ENCODE measurements at regions not wholly inside any gene's neighbourhood (a gene's known extent, or its start where the extent isn't known, plus 50 kb on each side); places are given as distances from the start of the nearest gene placed in this dataset.

GRCh38 chr1:105700723-105701122, 1355.8 kb upstream of the PRMT6 start:
- FAIRE-seq, result no peak
- Histone ChIP-seq H3K9me1 (replicated peaks; ENCODE audit: control insufficient read depth, extremely low read depth, insufficient read depth, low read length) (no peaks in the 10 kb centered on the region), H3K27me3 (ENCODE audit: control insufficient read depth in 2 of 2, insufficient read depth in 2 of 2, low read length in 2 of 2) (no peaks in the 10 kb centered on the region), H3K9me3 (replicated peaks; ENCODE audit: control insufficient read depth, insufficient read depth, low read length) (no peaks in the 10 kb centered on the region), H3K27ac (ENCODE audit: insufficient read depth, low read depth, low read length) (no peak overlapping the region), H3K4me1 (ENCODE audit: control insufficient read depth, extremely low read depth, insufficient read depth, low read length) (no peaks in the 10 kb centered on the region), H3K36me3 (ENCODE audit: control insufficient read depth in 2 of 2, extremely low read depth in 1 of 2, insufficient read depth in 2 of 2, low read length in 2 of 2) (no peaks in the 10 kb centered on the region), H3K9ac (replicated peaks; ENCODE audit: extremely low read depth, insufficient read depth, low read length) (no peak overlapping the region), H3K4me2 (ENCODE audit: insufficient read depth, low read length) (no peak overlapping the region), H3K79me2 (ENCODE audit: control insufficient read depth, insufficient read depth, low read length) (no peaks in the 10 kb centered on the region), H3K4me3 (replicated peaks in 1 of 3; ENCODE audit: insufficient read depth in 1 of 3, low read depth in 1 of 3, low read length in 3 of 3) (no peak overlapping the region), H2AFZ (ENCODE audit: low read depth, low read length) (no peak overlapping the region), H4K20me1 (replicated peaks; ENCODE audit: control insufficient read depth, extremely low read depth, insufficient read depth, low read length) (no peaks in the 10 kb centered on the region)
- TF ChIP-seq MAX (IDR thresholded peaks at IDR 0.05; ENCODE audit: insufficient read depth, insufficient read length) (no peak), EZH2 (IDR thresholded peaks at IDR 0.05; ENCODE audit: borderline replicate concordance, low read depth, low read length, severe bottlenecking) (no peak), POLR2A (IDR thresholded peaks at IDR 0.05; ENCODE audit: low read depth, low read length) (no peak), POLR2AphosphoS5 (IDR thresholded peaks at IDR 0.05; ENCODE audit: insufficient read depth, low read depth, low read length) (no peak), MYC (IDR thresholded peaks at IDR 0.05; ENCODE audit: low read depth, low read length) (no peak), GATA2 (IDR thresholded peaks at IDR 0.05; ENCODE audit: insufficient read depth, insufficient read length, low read depth, low read length) (no peak)
- no peak for DNase-seq (ENCODE audit: low read depth, low spot score)
- dilution Hi-C loops (cut with MboI; ENCODE audit: extremely low pct_ligation_motif_present, low sequenced_read_pairs) (no loop called here), intact Hi-C loops (cut with micrococcal nuclease) (no loop called here)
- POLR2A ChIA-PET, result no interaction called here
- CTCF ChIA-PET, result no interaction called here
- no TSS peak for BruUV-seq (replicated peaks)

- POLR2A ChIA-PET, result no interaction called here
- dilution Hi-C loops (cut with MboI; ENCODE audit: extremely low pct_ligation_motif_present, low sequenced_read_pairs), result no loop called here
Observed at GRCh38 chr1:105724286-105724685, 1332.2 kb upstream of the PRMT6 start.

More at GRCh38 chr1:105724286-105724685, 1332.2 kb upstream of the PRMT6 start:
- H3K4me3 ChIP-seq (replicated peaks in 1 of 3; ENCODE audit: insufficient read depth in 1 of 3, low read depth in 1 of 3, low read length in 3 of 3), result no peak overlapping the region
- intact Hi-C loops (cut with micrococcal nuclease), result no loop called here
- H3K9me1 ChIP-seq (replicated peaks; ENCODE audit: control insufficient read depth, extremely low read depth, insufficient read depth, low read length), result no peaks in the 10 kb centered on the region
- no peaks in the 10 kb centered on the region for H3K36me3 ChIP-seq (ENCODE audit: control insufficient read depth in 2 of 2, extremely low read depth in 1 of 2, insufficient read depth in 2 of 2, low read length in 2 of 2)
- TF ChIP-seq POLR2AphosphoS5 (IDR thresholded peaks at IDR 0.05; ENCODE audit: insufficient read depth, low read depth, low read length), result no peak
- no peak for TF ChIP-seq POLR2A (IDR thresholded peaks at IDR 0.05; ENCODE audit: low read depth, low read length)
- TF ChIP-seq EZH2 (IDR thresholded peaks at IDR 0.05; ENCODE audit: borderline replicate concordance, low read depth, low read length, severe bottlenecking), result no peak
- TF ChIP-seq MYC (IDR thresholded peaks at IDR 0.05; ENCODE audit: low read depth, low read length), result no peak
- no peak for TF ChIP-seq FOS (IDR thresholded peaks at IDR 0.05; ENCODE audit: borderline replicate concordance, insufficient read depth, low read length)
- TF ChIP-seq MAX (IDR thresholded peaks at IDR 0.05; ENCODE audit: insufficient read depth, insufficient read length), result no peak
- TF ChIP-seq GATA2 (IDR thresholded peaks at IDR 0.05; ENCODE audit: insufficient read depth, insufficient read length, low read depth, low read length), result no peak
- no peak for TF ChIP-seq JUN (IDR thresholded peaks at IDR 0.05; ENCODE audit: borderline replicate concordance, insufficient read depth, insufficient read length, low read depth)
- TF ChIP-seq CTCF (IDR thresholded peaks at IDR 0.05; ENCODE audit: extremely low read depth in 1 of 2, insufficient read depth in 1 of 2, low read depth in 1 of 2, low read length in 2 of 2), result no peak
- no peaks in the 10 kb centered on the region for H3K79me2 ChIP-seq (ENCODE audit: control insufficient read depth, insufficient read depth, low read length)
- no peaks in the 10 kb centered on the region for H4K20me1 ChIP-seq (replicated peaks; ENCODE audit: control insufficient read depth, extremely low read depth, insufficient read depth, low read length)
- H3K27ac ChIP-seq (ENCODE audit: insufficient read depth, low read depth, low read length), result no peak overlapping the region
- no peaks in the 10 kb centered on the region for H3K4me1 ChIP-seq (ENCODE audit: control insufficient read depth, extremely low read depth, insufficient read depth, low read length)
- H3K9me3 ChIP-seq (replicated peaks; ENCODE audit: control insufficient read depth, insufficient read depth, low read length), result peaks cover 2% of the 10 kb centered on the region
- FAIRE-seq (no peak), DNase-seq (ENCODE audit: low read depth, low spot score) (no peak)
- CTCF ChIA-PET, result interaction anchor here (0.9 kb wide), 1 partner anchor 19 kb away, joined by 3 read pairs; no protein-coding TSS in a partner anchor
- no peaks in the 10 kb centered on the region for H3K27me3 ChIP-seq (ENCODE audit: control insufficient read depth in 2 of 2, insufficient read depth in 2 of 2, low read length in 2 of 2)
- H2AFZ ChIP-seq (ENCODE audit: low read depth, low read length), result no peak overlapping the region
- H3K9ac ChIP-seq (replicated peaks; ENCODE audit: extremely low read depth, insufficient read depth, low read length), result no peak overlapping the region
- no peak overlapping the region for H3K4me2 ChIP-seq (ENCODE audit: insufficient read depth, low read length)
- BruUV-seq (replicated peaks), result no TSS peak

Data from endothelial cell of umbilical vein (primary cell).